GM12872 (cell line): ENCODE measurements at regions not wholly inside any gene's neighbourhood (a gene's known extent, or its start where the extent isn't known, plus 50 kb on each side); places are given as distances from the start of the nearest gene placed in this dataset.

Experiments used
- CTCF ChIP-seq: IDR thresholded peaks from 3 replicates; pipeline ENCODE4 v1.5.1; 2011; ENCODE audit warnings: low read depth, mild to moderate bottlenecking, low read length, moderate library complexity; ENCODE audit not compliant: insufficient read depth

- TF ChIP-seq CTCF = no peak
These were observed 216.1 kb downstream of the OPA1 start for GRCh38 chr3:193809106-193809505.

- TF ChIP-seq CTCF = no peak
These were observed 219.2 kb downstream of the OPA1 start for GRCh38 chr3:193812078-193812725.

- no peak for TF ChIP-seq CTCF
These were observed 219.9 kb downstream of the OPA1 start for GRCh38 chr3:193812791-193813500.

GRCh38 chr3:193813501-193813830, 220.5 kb downstream of the OPA1 start:
- TF ChIP-seq CTCF = no peak

GRCh38 chr3:193814166-193814892, 221.3 kb downstream of the OPA1 start:
- no peak for TF ChIP-seq CTCF

GRCh38 chr3:193815246-193816027, 222.4 kb downstream of the OPA1 start:
- TF ChIP-seq CTCF = no peak

- TF ChIP-seq CTCF = no peak
These were observed 223.0 kb downstream of the OPA1 start for GRCh38 chr3:193816028-193816395.
